DND-41 (cell line): ENCODE measurements at regions not wholly inside any gene's neighbourhood (a gene's known extent, or its start where the extent isn't known, plus 50 kb on each side); places are given as distances from the start of the nearest gene placed in this dataset.
A peak's percentile ranks its signal among the peaks of the same experiment; 100 is the strongest.

Experiments
- ATAC-seq: fragments of 200-7000 bp; cut with Tn5 transposase; 3 replicates; pipeline ENCODE4 v1.9.1; 2021; ENCODE audit warnings: low read depth; ENCODE audit not compliant: insufficient read depth
- DNase-seq: peaks from one replicate; pipeline ENCODE4 v3.0.0-alpha.2; 2020
- H2AFZ ChIP-seq: 2 replicates; pipeline ENCODE4 v1.6.0; 2012; ENCODE audit warnings: low read depth, low read length
- H3K27ac ChIP-seq: 2 replicates; pipeline ENCODE4 v1.5.1; 2012; ENCODE audit warnings: low read length, inconsistent platforms
- H3K27me3 ChIP-seq: fragments of 200-600 bp; sonication (generic); 2 replicates; pipeline ENCODE4 v1.6.0; 2012; ENCODE audit warnings: low read length, mild to moderate bottlenecking, inconsistent platforms; ENCODE audit not compliant: insufficient read depth, poor library complexity
- H3K36me3 ChIP-seq: 2 replicates; pipeline ENCODE4 v1.5.1; 2012; ENCODE audit warnings: low read length, inconsistent platforms; ENCODE audit not compliant: insufficient read depth
- H3K4me1 ChIP-seq: 2 replicates; pipeline ENCODE4 v1.5.1; 2012; ENCODE audit warnings: mild to moderate bottlenecking, low read length; ENCODE audit not compliant: insufficient read depth
- H3K4me2 ChIP-seq: 2 replicates; pipeline ENCODE4 v1.6.0; 2012; ENCODE audit warnings: mild to moderate bottlenecking, moderate library complexity, low read length, inconsistent platforms; ENCODE audit not compliant: insufficient read depth
- H3K4me3 ChIP-seq, 2 experiments: fragments of 200-600 bp in 1 of 2; shearing (Covaris generic) in 1 of 2; 2 replicates each; pipeline ENCODE4 v1.5.1; 2012 to 2016; ENCODE audit warnings: inconsistent platforms in 2 of 2, low read length in 2 of 2, mild to moderate bottlenecking in 2 of 2, low read depth in 1 of 2, moderate library complexity in 1 of 2
- H3K79me2 ChIP-seq: 2 replicates; pipeline ENCODE4 v1.6.0; 2012; ENCODE audit warnings: low read length, inconsistent platforms; ENCODE audit not compliant: insufficient read depth
- H3K9ac ChIP-seq: 2 replicates; pipeline ENCODE4 v1.6.0; 2012; ENCODE audit warnings: low read depth, mild to moderate bottlenecking, inconsistent platforms, low read length, moderate library complexity
- H3K9me3 ChIP-seq: 2 replicates; pipeline ENCODE4 v1.5.1; 2012; ENCODE audit warnings: low read length, moderate library complexity, mild to moderate bottlenecking, inconsistent platforms; ENCODE audit not compliant: insufficient read depth, severe bottlenecking
- H4K20me1 ChIP-seq: 2 replicates; pipeline ENCODE4 v1.6.0; 2012; ENCODE audit warnings: low read length; ENCODE audit not compliant: insufficient read depth
- CTCF ChIP-seq: IDR thresholded peaks from 2 replicates; pipeline ENCODE4 v1.5.1; 2012; ENCODE audit warnings: borderline replicate concordance, low read length, moderate library complexity, mild to moderate bottlenecking; ENCODE audit not compliant: poor library complexity, severe bottlenecking; ENCODE audit errors: extremely low read depth
- EZH2 ChIP-seq: IDR thresholded peaks from 3 replicates; pipeline ENCODE4 v1.6.1; 2012; ENCODE audit warnings: borderline replicate concordance, low read depth, mild to moderate bottlenecking, moderate library complexity, low read length, inconsistent platforms; ENCODE audit not compliant: severe bottlenecking

GRCh38 chr3:17911986-17912760 is 169.7 kb upstream of the TBC1D5 start:
- DNase-seq: peak; percentile 63
- no peaks in the 10 kb centered on the region for H3K36me3 ChIP-seq
- peaks cover 88% of the 10 kb centered on the region for H3K4me1 ChIP-seq
- peak overlapping the region; percentile 48 for H3K4me2 ChIP-seq
- peak; percentile 61 for ATAC-seq
- H3K27me3 ChIP-seq: no peaks in the 10 kb centered on the region
- no peaks in the 10 kb centered on the region for H3K79me2 ChIP-seq
- H3K9ac ChIP-seq: peak overlapping the region; percentile 44
- peak overlapping the region; percentile 44 for H2AFZ ChIP-seq
- H3K9me3 ChIP-seq: no peaks in the 10 kb centered on the region
- TF ChIP-seq EZH2 (no peak), CTCF (peak; percentile 5)
- H3K4me3 ChIP-seq: no peak overlapping the region
- H3K27ac ChIP-seq: peak overlapping the region; percentile 86
- no peaks in the 10 kb centered on the region for H4K20me1 ChIP-seq

- H3K4me3 ChIP-seq: no peak overlapping the region
- H3K79me2 ChIP-seq: no peaks in the 10 kb centered on the region
- no peak for ATAC-seq
- H3K4me2 ChIP-seq: no peak overlapping the region
- peak overlapping the region; percentile 36; the same call in 1 of the 2 replicates for H2AFZ ChIP-seq
- no peak for DNase-seq
- no peaks in the 10 kb centered on the region for H3K9me3 ChIP-seq
- no peak for TF ChIP-seq EZH2
- TF ChIP-seq CTCF: no peak
- H3K27ac ChIP-seq: peak overlapping the region; percentile 86
- no peaks in the 10 kb centered on the region for H3K36me3 ChIP-seq
- H3K27me3 ChIP-seq: no peaks in the 10 kb centered on the region
- no peaks in the 10 kb centered on the region for H4K20me1 ChIP-seq
- H3K4me1 ChIP-seq: peaks cover 96% of the 10 kb centered on the region
- H3K9ac ChIP-seq: peak overlapping the region; percentile 44; the same call in 1 of the 2 replicates
These were observed 168.5 kb upstream of the TBC1D5 start for GRCh38 chr3:17910922-17911321.

DNA sequence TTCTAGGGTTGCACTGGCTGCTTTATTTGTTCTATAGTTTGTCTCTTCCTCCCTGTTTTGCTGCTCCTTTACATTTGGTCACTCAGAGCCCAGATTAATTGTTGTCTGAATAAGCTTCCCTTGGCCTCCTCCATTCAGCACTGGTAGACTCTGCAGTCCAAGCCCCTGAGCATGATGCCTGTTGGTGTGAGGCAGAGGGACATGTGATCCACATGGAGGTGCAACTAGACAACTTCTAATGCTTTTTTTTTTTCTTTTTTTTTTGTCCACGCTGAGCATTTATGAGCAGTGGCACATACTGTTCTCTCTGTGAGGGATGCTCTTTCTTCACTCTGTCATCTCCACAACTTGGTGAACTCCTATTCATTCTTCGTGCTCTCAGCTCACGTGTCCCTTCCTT is 167.3 kb upstream of the TBC1D5 start:
- no peak overlapping the region for H3K4me2 ChIP-seq
- H2AFZ ChIP-seq: peak overlapping the region; percentile 48
- no peaks in the 10 kb centered on the region for H3K36me3 ChIP-seq
- H3K9me3 ChIP-seq: no peaks in the 10 kb centered on the region
- peak overlapping the region; percentile 86 for H3K27ac ChIP-seq
- TF ChIP-seq EZH2 (no peak), CTCF (peak; percentile 26)
- H3K27me3 ChIP-seq: no peaks in the 10 kb centered on the region
- no peak overlapping the region for H3K4me3 ChIP-seq
- no peaks in the 10 kb centered on the region for H3K79me2 ChIP-seq
- no peak for DNase-seq
- H3K4me1 ChIP-seq: peaks cover 98% of the 10 kb centered on the region
- H3K9ac ChIP-seq: peak overlapping the region; percentile 5; the same call in 1 of the 2 replicates
- no peak for ATAC-seq
- no peaks in the 10 kb centered on the region for H4K20me1 ChIP-seq
